Eye (tissue), 1 donor: ENCODE measurements at regions not wholly inside any gene's neighbourhood (a gene's known extent, or its start where the extent isn't known, plus 50 kb on each side); places are given as distances from the start of the nearest gene placed in this dataset.
"Not testable (repeated sequence)": the region's sequence is repeated elsewhere in the genome, so short reads cannot be mapped to it uniquely, and the experiment has no call there.

ENCODE experiments used
- DNase-seq: peaks from one replicate; pipeline ENCODE4 v3.0.0-alpha.2; 2015

GRCh38 chr9:33695856-33696255 lies 99.5 kb upstream of the PRSS3 start:
- no peak for DNase-seq

DNA sequence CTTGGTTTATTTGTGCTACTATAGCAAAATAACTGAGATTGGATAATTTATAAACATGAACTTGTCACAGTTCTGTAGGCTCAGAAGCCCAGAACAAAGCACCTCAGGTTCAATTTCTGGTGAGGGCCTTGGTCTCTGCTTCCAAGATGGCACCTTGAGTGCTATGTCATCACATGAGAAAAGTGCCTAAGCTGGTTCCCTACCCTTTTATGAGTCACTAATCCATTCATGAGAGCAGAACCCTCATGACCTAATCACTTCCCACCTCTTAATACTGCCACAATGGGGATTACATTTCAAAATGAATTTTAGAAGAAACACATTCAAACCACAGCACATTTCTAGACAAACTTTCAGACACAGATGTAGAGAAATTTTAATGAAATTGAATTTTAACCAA lies 98.2 kb upstream of the PRSS3 start:
- no peak for DNase-seq

- DNase-seq = no peak
These were observed 97.1 kb upstream of the PRSS3 start for GRCh38 chr9:33698267-33698666.

GRCh38 chr9:33700940-33701339 lies 94.4 kb upstream of the PRSS3 start:
- DNase-seq = not testable (repeated sequence)

DNA sequence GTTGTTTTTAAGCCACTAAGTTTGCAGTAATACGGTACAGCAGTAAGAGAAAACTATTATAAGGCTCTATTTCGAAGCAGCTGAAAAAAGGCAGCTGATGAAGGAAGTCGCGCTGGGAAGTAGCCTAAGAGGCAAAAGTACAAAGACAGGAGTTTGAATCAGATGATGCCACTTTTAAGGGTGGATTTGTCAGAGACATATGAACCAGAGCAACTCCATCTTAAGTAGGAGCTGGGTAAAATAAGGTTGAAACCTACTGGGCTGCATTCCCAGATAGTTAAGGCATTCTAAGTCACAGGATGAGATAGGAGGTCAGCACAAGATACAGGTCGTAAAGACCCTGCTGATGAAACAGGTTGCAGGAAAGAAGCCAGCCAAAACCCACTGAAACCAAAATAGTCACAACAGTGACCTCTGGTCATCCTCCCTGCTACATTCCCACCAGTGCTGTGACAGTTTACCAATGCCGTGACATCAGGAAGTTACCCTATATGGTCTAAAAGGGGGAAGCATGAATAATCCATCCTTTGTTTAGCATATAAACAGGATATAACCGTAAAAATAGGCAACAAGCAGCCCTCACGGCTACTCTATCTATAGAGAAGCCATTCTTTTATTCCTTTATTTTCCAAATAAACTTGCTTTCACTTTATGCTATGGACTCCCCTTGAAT lies 91.8 kb upstream of the PRSS3 start:
- DNase-seq = no peak

DNA sequence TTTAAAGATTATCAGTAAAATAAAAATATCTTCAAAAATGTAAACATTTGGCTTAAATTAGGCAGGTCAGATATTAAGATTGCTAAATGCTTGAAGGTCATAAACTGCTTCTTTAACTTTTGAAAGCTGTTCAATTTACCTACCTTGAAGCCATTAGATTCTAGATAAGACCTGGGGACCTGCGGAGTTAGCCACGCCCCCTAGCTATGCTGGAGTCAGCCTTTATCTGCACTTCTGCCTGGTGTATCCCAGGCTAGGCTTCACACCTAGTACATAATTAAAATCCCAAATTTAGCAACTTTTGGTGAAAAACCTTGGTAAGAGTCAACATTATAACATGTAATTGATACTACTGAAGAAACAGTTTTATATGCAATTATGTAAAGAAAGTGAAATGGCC lies 89.9 kb upstream of the PRSS3 start:
- DNase-seq = not testable (repeated sequence)

DNA sequence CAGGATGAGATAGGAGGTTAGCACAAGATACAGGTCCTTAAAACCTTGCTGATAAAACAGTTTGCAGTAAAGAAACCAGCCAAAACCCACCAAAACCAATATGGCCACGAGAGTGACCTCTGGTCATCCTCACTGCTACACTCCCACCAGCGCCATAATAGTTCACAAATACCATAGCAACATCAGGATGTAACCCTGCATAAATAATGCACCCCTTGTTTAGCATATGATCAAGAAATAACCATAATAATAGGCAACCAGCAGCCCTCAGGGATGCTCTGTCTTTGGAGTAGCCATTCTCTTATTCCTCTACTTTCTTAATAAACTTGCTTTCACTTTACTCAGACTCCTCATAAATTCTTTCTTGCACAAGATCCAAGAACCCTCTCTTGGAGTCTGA lies 86.9 kb upstream of the PRSS3 start:
- DNase-seq = no peak

- DNase-seq = no peak
These were observed 86.1 kb upstream of the PRSS3 start for GRCh38 chr9:33709269-33709668.

DNA sequence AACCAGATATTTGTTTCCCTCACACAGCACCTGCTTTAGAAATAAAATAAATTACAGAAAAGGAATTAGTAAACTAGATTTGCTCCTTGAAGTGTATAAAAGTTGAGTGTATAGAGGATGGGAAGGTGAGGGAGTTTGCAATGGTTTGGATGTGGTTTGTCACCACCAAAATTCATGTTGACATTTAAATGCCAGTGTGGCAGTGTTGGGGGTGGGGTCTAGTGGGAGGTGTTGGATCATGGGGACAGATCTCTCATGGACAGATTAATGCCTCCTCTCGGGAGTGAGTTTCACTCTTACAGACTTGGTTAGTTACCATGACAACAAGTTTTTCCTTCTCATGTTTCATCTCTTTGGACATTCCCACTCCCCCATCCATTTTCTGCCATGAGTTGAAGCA lies 83.9 kb upstream of the PRSS3 start:
- DNase-seq = not testable (repeated sequence)

GRCh38 chr9:33714989-33715388 lies 80.4 kb upstream of the PRSS3 start:
- DNase-seq = no peak

- DNase-seq = no peak
These were observed 76.4 kb upstream of the PRSS3 start for GRCh38 chr9:33718987-33719386.

GRCh38 chr9:33719581-33720374 lies 75.6 kb upstream of the PRSS3 start:
- peak; percentile 13 for DNase-seq

- DNase-seq = peak; percentile 94
These were observed 73.5 kb upstream of the PRSS3 start for GRCh38 chr9:33721674-33722358.

- DNase-seq = no peak
These were observed 73.0 kb upstream of the PRSS3 start for GRCh38 chr9:33722359-33722675.

DNA sequence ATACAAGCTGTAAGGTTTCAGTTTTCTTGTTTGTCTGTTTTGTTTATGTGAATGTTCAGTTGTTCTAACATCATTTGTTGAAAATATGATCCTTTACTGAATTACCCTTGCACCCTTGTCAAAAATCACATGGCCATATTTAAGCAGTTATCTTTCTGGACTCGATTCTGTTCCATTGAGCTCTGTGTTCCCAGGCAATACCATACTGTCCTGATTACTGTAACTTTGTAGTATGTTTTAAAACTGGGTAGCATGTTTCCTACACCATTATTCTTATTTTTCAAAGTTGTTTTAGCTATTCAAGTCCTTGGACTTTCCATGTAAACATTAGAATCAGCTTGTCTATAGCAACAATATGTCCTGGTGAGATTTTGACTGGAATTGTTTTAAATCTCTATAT lies 66.7 kb upstream of the PRSS3 start:
- DNase-seq = no peak

DNA sequence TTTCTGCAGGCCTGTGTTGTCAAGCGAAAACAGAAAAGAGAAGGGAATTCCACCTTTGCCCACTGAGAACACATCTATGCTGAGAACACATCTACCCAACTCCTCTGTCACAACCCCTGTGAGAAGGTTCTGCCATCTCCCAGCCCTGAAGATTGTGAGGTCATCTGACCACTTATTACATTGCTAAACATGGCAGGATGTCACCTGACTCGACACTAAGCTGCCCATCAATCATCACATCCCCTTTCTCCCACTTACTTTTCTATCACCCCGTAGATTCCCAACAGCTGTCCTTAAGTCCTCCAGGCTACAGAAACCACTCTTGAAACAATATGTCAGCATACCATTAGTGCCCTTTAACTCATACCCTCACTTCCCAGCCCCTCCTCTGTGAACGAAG lies 64.2 kb upstream of the PRSS3 start:
- no peak for DNase-seq

DNA sequence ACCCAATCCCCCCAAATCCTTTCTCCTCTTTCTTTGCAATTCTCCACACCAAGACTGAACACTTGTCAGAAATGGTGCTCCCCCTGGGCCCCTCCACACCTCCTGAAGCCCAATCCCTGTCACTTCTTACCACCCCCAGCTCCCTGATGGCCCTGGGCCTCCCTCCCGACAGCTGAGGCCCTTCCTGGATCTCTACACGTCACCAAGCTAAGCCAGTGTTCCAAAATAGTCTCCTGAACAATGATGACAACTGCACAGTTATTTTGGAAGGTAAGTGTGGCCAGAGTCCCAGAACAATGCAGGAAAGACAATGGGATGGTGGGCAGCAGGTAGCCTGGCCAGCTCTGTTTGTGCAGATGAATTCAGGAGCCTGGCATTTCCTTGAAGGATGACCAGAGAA lies 63.7 kb upstream of the PRSS3 start:
- DNase-seq = no peak

DNA sequence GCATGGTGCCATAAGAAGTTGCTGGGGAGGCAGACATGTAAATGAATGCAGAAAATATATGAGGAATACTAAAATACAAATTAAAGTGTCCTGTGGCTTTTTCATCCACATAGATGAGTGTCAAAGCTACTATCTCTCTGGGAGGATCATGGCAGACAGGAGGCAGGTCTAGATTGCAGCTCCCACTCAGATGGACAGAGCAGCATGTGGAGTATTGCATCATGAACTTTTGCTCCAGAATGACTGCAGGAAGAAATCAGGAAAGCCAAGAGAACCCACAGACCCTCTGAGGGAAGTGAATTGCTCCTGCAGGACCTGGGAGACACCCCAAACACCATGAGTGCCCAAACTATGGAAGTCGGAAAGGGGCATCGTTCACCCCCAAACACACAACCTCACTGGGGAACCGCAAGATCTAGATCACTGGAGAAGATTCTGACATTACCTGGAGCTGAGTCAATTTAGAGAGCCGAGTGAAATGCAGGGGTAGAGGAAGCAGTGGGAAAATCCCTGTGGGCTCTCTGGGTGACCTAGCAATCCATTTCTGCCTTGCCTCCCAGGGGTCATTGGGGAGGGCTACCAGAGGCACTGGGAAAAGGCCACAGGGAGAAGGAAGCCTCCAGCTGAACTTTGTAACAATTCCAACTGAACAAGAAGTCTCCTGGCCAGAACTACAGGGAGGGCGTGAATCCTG lies 61.0 kb upstream of the PRSS3 start:
- not testable (repeated sequence) for DNase-seq

DNA sequence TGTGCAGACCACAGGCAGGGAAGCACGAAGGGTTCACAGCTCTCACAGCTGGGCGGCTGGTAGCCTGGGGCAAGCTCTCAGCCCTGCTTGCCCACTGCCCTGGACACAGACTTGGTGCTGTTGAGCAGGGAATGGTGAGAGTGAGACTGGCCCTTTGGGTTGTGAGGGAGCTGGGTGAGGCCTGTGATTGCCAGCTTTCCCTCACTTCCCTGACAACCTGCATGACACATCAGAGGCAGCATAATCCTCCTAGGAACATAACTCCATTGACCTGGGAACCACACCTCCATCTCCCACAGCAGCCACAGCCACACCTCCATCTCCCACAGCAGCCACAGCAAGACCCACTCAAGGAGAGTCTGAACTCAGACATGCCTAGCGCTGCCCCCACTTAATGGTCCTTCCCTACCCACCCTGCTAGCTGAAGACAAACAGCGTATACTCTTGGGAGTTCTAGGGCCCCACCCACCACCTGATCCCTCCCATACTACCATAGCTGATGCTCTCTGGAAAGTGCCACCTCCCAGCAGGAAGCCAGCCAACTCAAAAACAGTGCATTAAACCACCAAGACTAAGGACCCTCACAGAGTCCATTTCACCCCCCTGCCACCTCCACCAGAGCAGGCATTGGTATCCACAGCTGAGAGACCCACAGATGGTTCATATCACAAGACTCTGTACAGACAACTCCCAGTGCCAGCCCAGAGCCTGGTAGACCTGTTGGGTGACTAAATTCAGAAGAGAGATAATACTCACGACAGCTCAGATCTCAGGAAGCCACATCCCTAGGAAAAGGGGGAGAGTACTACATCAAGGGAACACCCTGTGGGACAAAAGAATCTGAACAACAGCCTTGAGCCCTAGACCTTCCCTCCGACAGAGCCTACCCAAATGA lies 60.2 kb upstream of the PRSS3 start:
- DNase-seq = not testable (repeated sequence)

DNA sequence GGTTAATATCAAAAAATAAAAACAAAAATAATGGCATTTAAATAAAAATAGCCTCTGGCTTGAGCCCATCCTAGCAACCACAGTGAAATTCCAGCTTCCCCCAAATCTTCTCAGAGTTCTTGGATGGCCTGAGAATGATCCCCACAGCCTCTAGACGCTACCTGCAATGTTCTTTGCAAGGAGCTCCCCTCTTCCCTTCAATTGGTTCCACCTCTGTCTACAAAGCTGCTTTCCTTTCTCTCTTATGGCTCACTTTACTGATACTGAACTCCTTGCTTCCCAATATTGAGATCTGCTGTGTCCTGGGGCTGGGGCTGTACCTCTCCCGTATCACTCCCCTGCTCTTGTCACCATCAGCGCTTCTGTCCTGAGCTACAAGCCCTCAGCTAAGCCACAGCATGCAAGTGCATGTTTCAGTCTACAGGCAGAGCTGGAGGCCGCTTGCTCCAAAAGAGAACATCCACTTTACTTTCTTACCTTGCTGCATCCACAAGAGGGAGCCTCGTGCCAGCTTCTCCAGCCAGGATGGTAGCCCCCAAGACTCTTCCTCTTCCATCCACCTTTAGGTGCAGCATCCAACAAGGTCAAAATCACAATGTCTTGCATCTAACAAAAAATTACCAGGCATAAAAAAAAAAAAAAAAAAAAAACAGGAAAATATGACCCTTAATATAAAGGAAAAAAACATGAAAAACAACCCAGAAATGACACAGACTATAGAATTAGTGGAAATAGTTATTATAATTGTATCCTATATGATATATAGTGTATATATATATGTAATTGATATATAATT lies 57.4 kb upstream of the PRSS3 start:
- DNase-seq = peak; percentile 50

- DNase-seq = no peak
These were observed 56.0 kb upstream of the PRSS3 start for GRCh38 chr9:33739398-33739797.

DNA sequence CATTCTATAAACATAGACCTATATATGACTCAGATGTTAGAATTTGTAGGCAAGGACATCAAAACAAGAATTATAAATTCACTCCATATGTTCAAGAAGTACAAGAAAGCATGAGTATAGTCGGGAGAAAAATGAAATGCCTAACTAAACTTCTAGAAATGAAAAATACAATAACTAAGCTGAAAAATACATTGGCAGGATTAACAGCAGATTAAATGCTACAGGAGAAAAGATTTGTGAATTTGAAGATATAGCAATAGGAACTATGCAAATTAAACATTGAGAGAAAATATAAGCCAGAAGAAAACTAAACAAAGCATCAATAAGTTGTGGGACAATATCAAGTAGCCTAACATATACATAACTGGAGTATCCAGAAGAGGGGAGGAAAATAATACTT lies 55.3 kb upstream of the PRSS3 start:
- no peak for DNase-seq
